A549 (cell line): ENCODE measurements at regions not wholly inside any gene's neighbourhood (a gene's known extent, or its start where the extent isn't known, plus 50 kb on each side); places are given as distances from the start of the nearest gene placed in this dataset.

Experiments used
- ATAC-seq, 2 experiments: fragments of 200-7000 bp in 1 of 2; fragments of >200 bp in 1 of 2; cut with Nextera tagmentation in 1 of 2; cut with Tn5 transposase in 1 of 2; 3 replicates each; pipeline versions ENCODE4 v1.8.0 to v1.9.1; 2018 to 2020; ENCODE audit warnings: mild to moderate bottlenecking in 1 of 2, moderate library complexity in 1 of 2
- CTCF ChIA-PET: fragments of 300-600 bp; sonication (Branson Sonifier 250); formaldehyde crosslinking; extraction: SDS; loops from one replicate; lab custom pipeline; 2021; ENCODE audit warnings: antibody characterized with exemption, inconsistent platforms; lab: Yijun Ruan, JAX
- POLR2A ChIA-PET: fragments of 350-600 bp; formaldehyde crosslinking; extraction: SDS; loops from one replicate; lab custom pipeline; 2021; ENCODE audit warnings: antibody characterized with exemption, inconsistent platforms; lab: Yijun Ruan, JAX
- DNase-seq, 2 experiments: peaks; one replicate each; pipeline versions ENCODE4 v3.0.0 to v3.0.0-alpha.2; 2011 to 2016; ENCODE audit warnings: low read depth in 1 of 2, low spot score in 1 of 2
- FAIRE-seq: peaks from 2 replicates; lab custom pipeline; 2011; peaks lifted over from hg19 to GRCh38; lab: Jason Lieb, UNC
- H3K27ac ChIP-seq, 2 experiments: fragments of >200 bp; sonication (Bioruptor Twin); formaldehyde crosslinking; 3 replicates each; pipeline ENCODE4 v1.5.1; 2016 to 2017
- H3K4me1 ChIP-seq: fragments of >200 bp; sonication (Bioruptor Twin); formaldehyde crosslinking; 3 replicates; pipeline ENCODE4 v1.6.1; 2016
- H3K4me2 ChIP-seq: fragments of >200 bp; sonication (Bioruptor Twin); formaldehyde crosslinking; 3 replicates; pipeline ENCODE4 v1.6.1; 2016
- H3K4me3 ChIP-seq: fragments of >200 bp; sonication (Bioruptor Twin); formaldehyde crosslinking; 3 replicates; pipeline ENCODE4 v1.5.1; 2016
- H3K9me3 ChIP-seq: fragments of >200 bp; sonication (Bioruptor Twin); formaldehyde crosslinking; 3 replicates; pipeline ENCODE4 v1.6.1; 2016
- CBX8 ChIP-seq: fragments of 200-600 bp; sonication (generic); IDR thresholded peaks from 2 replicates; pipeline ENCODE4 v1.6.1; 2016
- CHD4 ChIP-seq: fragments of 200-600 bp; sonication (generic); IDR thresholded peaks from 2 replicates; pipeline ENCODE4 v1.6.1; 2016; ENCODE audit warnings: antibody characterized with exemption, mild to moderate bottlenecking, borderline replicate concordance
- CTCF ChIP-seq: fragments of >200 bp; sonication (Bioruptor Twin); formaldehyde crosslinking; IDR thresholded peaks from 3 replicates; pipeline ENCODE4 v1.5.1; 2016
- EHF ChIP-seq: fragments of 250-450 bp; sonication (Bioruptor Pico); IDR thresholded peaks from 2 replicates; pipeline ENCODE4 v1.5.0; 2020; ENCODE audit warnings: mild to moderate bottlenecking
- EP300 ChIP-seq, 2 experiments: fragments of >200 bp; sonication (Bioruptor Twin); formaldehyde crosslinking; IDR thresholded peaks; 2 replicates in 1 of 2; 3 replicates in 1 of 2; pipeline ENCODE4 v1.6.1; 2016 to 2017
- HDAC2 ChIP-seq: fragments of 200-600 bp; sonication (generic); IDR thresholded peaks from 2 replicates; pipeline ENCODE4 v1.6.1; 2016
- HMGXB4 ChIP-seq: fragments of 250-450 bp; sonication (Bioruptor Pico); IDR thresholded peaks from 2 replicates; pipeline ENCODE4 v1.5.0; 2021; ENCODE audit warnings: mild to moderate bottlenecking, moderate library complexity, borderline replicate concordance
- KDM1A ChIP-seq: fragments of 200-600 bp; sonication (generic); IDR thresholded peaks from 2 replicates; pipeline ENCODE4 v1.6.1; 2016; ENCODE audit warnings: low read depth, mild to moderate bottlenecking
- MAZ ChIP-seq: fragments of 150-350 bp; IDR thresholded peaks from 2 replicates; pipeline ENCODE4 v1.6.1; 2014; ENCODE audit warnings: antibody characterized with exemption, low read depth, low read length, borderline replicate concordance
- NFE2L2 ChIP-seq: fragments of 150-350 bp; conservative IDR thresholded peaks from 2 replicates; pipeline ENCODE4 v1.6.1; 2014; ENCODE audit warnings: low read length
- PHF8 ChIP-seq: fragments of 200-600 bp; sonication (generic); IDR thresholded peaks from 2 replicates; pipeline ENCODE4 v1.6.1; 2016; ENCODE audit warnings: low read depth, mild to moderate bottlenecking, antibody characterized with exemption, moderate library complexity, borderline replicate concordance
- RAD21 ChIP-seq, 2 experiments: fragments of >200 bp in 1 of 2; sonication (Bioruptor Twin) in 1 of 2; formaldehyde crosslinking in 1 of 2; IDR thresholded peaks in 1 of 2; conservative IDR thresholded peaks in 1 of 2; 2 replicates in 1 of 2; 3 replicates in 1 of 2; pipeline ENCODE4 v1.6.1; 2012 to 2018; ENCODE audit warnings: inconsistent platforms in 1 of 2
- REST ChIP-seq: fragments of 200-600 bp; sonication (generic); IDR thresholded peaks from 2 replicates; pipeline ENCODE4 v1.6.1; 2016; ENCODE audit warnings: antibody characterized with exemption, mild to moderate bottlenecking, moderate library complexity
- USF2 ChIP-seq: fragments of 450-650 bp; IDR thresholded peaks from 2 replicates; pipeline ENCODE4 v1.6.1; 2014; ENCODE audit warnings: antibody characterized with exemption
- ZFP36 ChIP-seq: fragments of 450-650 bp; IDR thresholded peaks from 2 replicates; pipeline ENCODE4 v1.6.1; 2014; ENCODE audit warnings: borderline replicate concordance; ENCODE audit not compliant: partially characterized antibody
- ZSCAN20 ChIP-seq: fragments of 250-450 bp; sonication (Bioruptor Pico); IDR thresholded peaks from 2 replicates; pipeline ENCODE4 v1.8.0; 2022; ENCODE audit warnings: mild to moderate bottlenecking, moderate library complexity
- WGBS: methylation state at CpG from one replicate; pipeline ENCODE4 v1.1.6; 2017; ENCODE audit errors: missing lambda C conversion rate; 5-methylcytosine and 5-hydroxymethylcytosine counted together

GRCh38 chr7:27433581-27433980, 191.0 kb downstream of the EVX1 start:
- H3K9me3 ChIP-seq: no peaks in the 10 kb centered on the region
- ATAC-seq: no peak
- WGBS: 50% methylated on average over 1 of the region's 1 CpG
- no peak for FAIRE-seq
- H3K4me3 ChIP-seq: no peak overlapping the region
- no peaks in the 10 kb centered on the region for H3K4me1 ChIP-seq
- H3K27ac ChIP-seq: no peak overlapping the region
- POLR2A ChIA-PET: no interaction called here
- TF ChIP-seq EHF (CRISPR knock-in tag) (no peak), REST (no peak), PHF8 (no peak), EP300 (IDR thresholded peaks at IDR 0.05) (no peak), ZFP36 (no peak), CHD4 (no peak), ZSCAN20 (no peak), KDM1A (no peak), USF2 (no peak), HMGXB4 (no peak), CBX8 (no peak), MAZ (no peak), NFE2L2 (no peak), HDAC2 (no peak)
- TF ChIP-seq, all 56 proteins: peak for 0
- no peak for DNase-seq
- no peak overlapping the region for H3K4me2 ChIP-seq
- CTCF ChIA-PET: interaction anchor here (1.1 to 1.6 kb wide), 2 partner anchors 20 to 198 kb away, joined by 3 read pairs; no protein-coding TSS in a partner anchor

- no peak for DNase-seq
- H3K9me3 ChIP-seq: no peaks in the 10 kb centered on the region
- ATAC-seq: no peak
- H3K27ac ChIP-seq: no peak overlapping the region
- no peak overlapping the region for H3K4me2 ChIP-seq
- no peak overlapping the region for H3K4me3 ChIP-seq
- ChIA-PET CTCF (interaction anchor here (0.7 to 1.6 kb wide), 2 partner anchors 170 to 199 kb away, joined by 3 to 4 read pairs; no protein-coding TSS in a partner anchor), POLR2A (no interaction called here)
- TF ChIP-seq CTCF (no peak), RAD21 (conservative IDR thresholded peaks at IDR 0.05 in 1 of 2, IDR thresholded peaks at IDR 0.05 in 1 of 2) (0 out of 5 replicates have a peak, but pooled peaks of 1 of the 2 experiments have one; percentile 13)
- FAIRE-seq: no peak
- no peaks in the 10 kb centered on the region for H3K4me1 ChIP-seq
- WGBS: 68% methylated on average over 5 of the region's 5 CpGs
Measured at GRCh38 chr7:27434756-27435400, 192.3 kb downstream of the EVX1 start.
